Limb (tissue), 2 donors: ENCODE measurements at regions not wholly inside any gene's neighbourhood (a gene's known extent, or its start where the extent isn't known, plus 50 kb on each side); places are given as distances from the start of the nearest gene placed in this dataset.

ENCODE experiments used
- DNase-seq, 2 donors: peaks; one replicate each; pipeline ENCODE4 v3.0.0-alpha.2; 2016; ENCODE audit errors: extremely low spot score in 2 of 2

GRCh38 chr18:60663060-60663989 is 290.8 kb upstream of the MC4R start:
- no peak for DNase-seq

GRCh38 chr18:60664736-60665135 is 292.2 kb upstream of the MC4R start:
- DNase-seq: no peak

GRCh38 chr18:60667016-60667415 is 294.4 kb upstream of the MC4R start:
- DNase-seq: no peak

- no peak for DNase-seq
Measured at GRCh38 chr18:60668583-60668982, 296.0 kb upstream of the MC4R start.

- no peak for DNase-seq
Measured at GRCh38 chr18:60669938-60670337, 297.4 kb upstream of the MC4R start.

- DNase-seq: no peak
Measured at GRCh38 chr18:60671021-60671420, 298.4 kb upstream of the MC4R start.

- no peak for DNase-seq
Measured at GRCh38 chr18:60675126-60675525, 302.6 kb upstream of the MC4R start.

GRCh38 chr18:60675801-60676200 is 303.2 kb upstream of the MC4R start:
- no peak for DNase-seq

- DNase-seq: no peak
Measured at GRCh38 chr18:60676815-60677214, 304.2 kb upstream of the MC4R start.

GRCh38 chr18:60684843-60685513 is 312.4 kb upstream of the MC4R start:
- DNase-seq: peak in 1 of 2 donors; percentile 54

- DNase-seq: no peak
Measured at GRCh38 chr18:60686142-60686541, 313.6 kb upstream of the MC4R start.

GRCh38 chr18:60691061-60691460 is 318.5 kb upstream of the MC4R start:
- DNase-seq: no peak

GRCh38 chr18:60693426-60693825 is 320.9 kb upstream of the MC4R start:
- DNase-seq: no peak

GRCh38 chr18:60698901-60699300 is 326.3 kb upstream of the MC4R start:
- DNase-seq: no peak

GRCh38 chr18:60722742-60723141 is 350.2 kb upstream of the MC4R start:
- DNase-seq: no peak

- no peak for DNase-seq
Measured at GRCh38 chr18:60732143-60732542, 359.6 kb upstream of the MC4R start.

GRCh38 chr18:60739212-60739611 is 366.6 kb upstream of the MC4R start:
- no peak for DNase-seq

GRCh38 chr18:60740313-60740712 is 367.7 kb upstream of the MC4R start:
- no peak for DNase-seq

- DNase-seq: no peak
Measured at GRCh38 chr18:60746491-60746890, 373.9 kb upstream of the MC4R start.

- no peak for DNase-seq
Measured at GRCh38 chr18:60746919-60747318, 374.3 kb upstream of the MC4R start.

GRCh38 chr18:60753753-60754152 is 381.2 kb upstream of the MC4R start:
- no peak for DNase-seq

GRCh38 chr18:60754413-60755009 is 381.9 kb upstream of the MC4R start:
- no peak for DNase-seq
